IMR-90 (cell line): ENCODE measurements at regions not wholly inside any gene's neighbourhood (a gene's known extent, or its start where the extent isn't known, plus 50 kb on each side); places are given as distances from the start of the nearest gene placed in this dataset.
"Not testable (repeated sequence)": the region's sequence is repeated elsewhere in the genome, so short reads cannot be mapped to it uniquely, and the experiment has no call there.

Experiments used
- ATAC-seq: fragments of 200-7000 bp; cut with Tn5 transposase; 2 replicates; pipeline ENCODE4 v1.9.1; 2020; ENCODE audit warnings: low read depth, mild to moderate bottlenecking, moderate library complexity
- BruUV-seq: library from RNA; stranded (reverse); fragments of 400-500 nt; replicated peaks from 2 replicates; lab custom pipeline; 2021; lab: Mats Ljungman, UMichigan
- CTCF ChIA-PET: fragments of 300-600 bp; formaldehyde crosslinking; extraction: SDS; loops from one replicate; lab custom pipeline; 2021; ENCODE audit warnings: antibody characterized with exemption; lab: Yijun Ruan, JAX
- POLR2A ChIA-PET: fragments of 300-600 bp; sonication (Branson Sonifier 250); formaldehyde crosslinking; loops from one replicate; lab custom pipeline; 2022; ENCODE audit warnings: antibody characterized with exemption; ENCODE audit not compliant: unreplicated experiment; lab: Charles Lee
- DNase-seq: peaks from one replicate; pipeline ENCODE4 v3.0.0; 2013
- H2AFZ ChIP-seq: replicated peaks from 2 replicates; pipeline ENCODE3; 2013; ENCODE audit warnings: low read length, mild to moderate bottlenecking; ENCODE audit not compliant: poor library complexity
- H2AK5ac ChIP-seq: 2 replicates; pipeline ENCODE4 v1.6.1; 2013; ENCODE audit warnings: low read depth, low read length, inconsistent platforms
- H2AK9ac ChIP-seq: replicated peaks from 2 replicates; pipeline ENCODE3; 2013; ENCODE audit warnings: mild to moderate bottlenecking, low read depth, low read length, moderate library complexity; ENCODE audit not compliant: poor library complexity
- H2BK120ac ChIP-seq: 2 replicates; pipeline ENCODE4 v1.6.1; 2013; ENCODE audit warnings: low read depth, low read length, inconsistent platforms
- H2BK15ac ChIP-seq: 3 replicates; pipeline ENCODE4 v1.6.1; 2013; ENCODE audit warnings: low read depth, low read length, inconsistent platforms
- H2BK20ac ChIP-seq: 2 replicates; pipeline ENCODE4 v1.6.1; 2013; ENCODE audit warnings: low read depth, mild to moderate bottlenecking, inconsistent platforms, low read length, moderate library complexity
- H2BK5ac ChIP-seq: 2 replicates; pipeline ENCODE4 v1.6.1; 2013; ENCODE audit warnings: mild to moderate bottlenecking, low read depth, low read length, inconsistent platforms; ENCODE audit not compliant: poor library complexity, severe bottlenecking
- H3K14ac ChIP-seq: replicated peaks from 2 replicates; pipeline ENCODE4 v1.6.1; 2013; ENCODE audit warnings: low read depth, low read length, inconsistent platforms
- H3K18ac ChIP-seq: 2 replicates; pipeline ENCODE4 v1.6.1; 2013; ENCODE audit warnings: low read depth, low read length, control low read depth
- H3K23ac ChIP-seq: 2 replicates; pipeline ENCODE4 v1.6.1; 2013; ENCODE audit warnings: low read depth, low read length, inconsistent platforms
- H3K27ac ChIP-seq: 2 replicates; pipeline ENCODE4 v1.5.1; 2013; ENCODE audit warnings: mild to moderate bottlenecking, control low read depth, low read length; ENCODE audit not compliant: insufficient read depth
- H3K27me3 ChIP-seq: 2 replicates; pipeline ENCODE4 v1.6.1; 2013; ENCODE audit warnings: low read length; ENCODE audit not compliant: control insufficient read depth, insufficient read depth
- H3K36me3 ChIP-seq: 2 replicates; pipeline ENCODE4 v1.6.1; 2013; ENCODE audit warnings: low read length, mixed read lengths; ENCODE audit not compliant: control insufficient read depth, insufficient read depth
- H3K4ac ChIP-seq: 2 replicates; pipeline ENCODE4 v1.6.1; 2013; ENCODE audit warnings: low read depth, low read length, inconsistent platforms
- H3K4me1 ChIP-seq: 2 replicates; pipeline ENCODE4 v1.6.1; 2013; ENCODE audit warnings: low read length, mixed read lengths; ENCODE audit not compliant: control insufficient read depth, insufficient read depth
- H3K4me2 ChIP-seq: 2 replicates; pipeline ENCODE4 v1.6.1; 2013; ENCODE audit warnings: low read depth, mild to moderate bottlenecking, control low read depth, low read length, moderate library complexity
- H3K4me3 ChIP-seq: 2 replicates; pipeline ENCODE4 v1.5.1; 2013; ENCODE audit warnings: low read depth, mild to moderate bottlenecking, control low read depth, low read length, moderate library complexity; ENCODE audit not compliant: insufficient read depth
- H3K56ac ChIP-seq: 2 replicates; pipeline ENCODE4 v1.6.1; 2013; ENCODE audit warnings: low read length, inconsistent platforms; ENCODE audit not compliant: insufficient read depth; ENCODE audit errors: extremely low read depth
- H3K79me1 ChIP-seq, 2 experiments: 2 replicates each; pipeline ENCODE4 v1.6.1; 2013; ENCODE audit warnings: low read length in 2 of 2, inconsistent platforms in 1 of 2, low read depth in 1 of 2
- H3K9ac ChIP-seq: 2 replicates; pipeline ENCODE4 v1.6.1; 2013; ENCODE audit warnings: low read depth, low read length, control low read depth
- H3K9me1 ChIP-seq: 2 replicates; pipeline ENCODE4 v1.6.1; 2013; ENCODE audit warnings: low read length, inconsistent platforms; ENCODE audit not compliant: insufficient read depth
- H3K9me3 ChIP-seq: 2 replicates; pipeline ENCODE4 v1.6.1; 2013; ENCODE audit warnings: low read length; ENCODE audit not compliant: control insufficient read depth, insufficient read depth
- H4K20me1 ChIP-seq: 2 replicates; pipeline ENCODE4 v1.6.1; 2013; ENCODE audit warnings: low read length, inconsistent platforms; ENCODE audit not compliant: insufficient read depth
- H4K5ac ChIP-seq: 2 replicates; pipeline ENCODE4 v1.6.1; 2013; ENCODE audit warnings: mild to moderate bottlenecking, low read depth, low read length, control low read depth
- H4K8ac ChIP-seq, 2 experiments: 2 replicates each; pipeline ENCODE4 v1.6.1; 2013; ENCODE audit warnings: low read depth in 2 of 2, low read length in 2 of 2, control low read depth in 1 of 2, inconsistent platforms in 1 of 2
- H4K91ac ChIP-seq: 2 replicates; pipeline ENCODE4 v1.6.1; 2013; ENCODE audit warnings: low read depth, low read length, inconsistent platforms; ENCODE audit not compliant: insufficient read depth
- WGBS, 2 experiments: methylation state at CpG; one replicate each; pipeline versions ENCODE4 v1.1.5 to v1.1.7; 2013; ENCODE audit warnings: missing lambda C conversion rate in 2 of 2; ENCODE audit not compliant: insufficient read length in 1 of 2; ENCODE audit errors: extremely low coverage in 2 of 2; 5-methylcytosine and 5-hydroxymethylcytosine counted together
- dilution Hi-C: fragments of 300-500 bp; cut with HindIII; formaldehyde crosslinking; loops from one replicate; pipeline ENCODE4 v1.14.3; 2018; ENCODE audit warnings: low sequenced_read_pairs; ENCODE audit not compliant: unreplicated experiment
- in situ Hi-C: fragments of 300-500 bp; cut with MboI; formaldehyde crosslinking; loops from 3 replicates; pipeline ENCODE4 v1.14.3; 2019; ENCODE audit warnings: low sequenced_read_pairs, inconsistent platforms, mixed read lengths
- intact Hi-C: fragments of 100-400 bp; cut with micrococcal nuclease; formaldehyde crosslinking; loops from 2 replicates; pipeline ENCODE4 v1.10.0; 2022

GRCh38 chr1:223998676-223999455 is 115.0 kb upstream of the FBXO28 start:
- CTCF ChIA-PET, POLR2A ChIA-PET, H2AK5ac ChIP-seq, in situ Hi-C loops, H3K14ac ChIP-seq, H4K5ac ChIP-seq, H3K4me2 ChIP-seq, H3K9me3 ChIP-seq, H2BK5ac ChIP-seq, BruUV-seq, H2AK9ac ChIP-seq, H4K20me1 ChIP-seq, H3K18ac ChIP-seq, H3K4me3 ChIP-seq, H3K4ac ChIP-seq, H3K23ac ChIP-seq, H3K27me3 ChIP-seq, H3K79me1 ChIP-seq, H3K4me1 ChIP-seq, DNase-seq, H4K91ac ChIP-seq, H3K56ac ChIP-seq, H2AFZ ChIP-seq, dilution Hi-C loops, H4K8ac ChIP-seq, H2BK20ac ChIP-seq, H3K27ac ChIP-seq, H2BK120ac ChIP-seq, H3K9me1 ChIP-seq, H3K9ac ChIP-seq, H3K36me3 ChIP-seq: not testable (repeated sequence)
- intact Hi-C loops = loop anchor here (10.0 kb wide), 1 partner anchor 294 kb away; no protein-coding TSS in a partner anchor
- WGBS, 2 experiments = no CpG with 5 or more reads among the region's 4 CpGs
- peak; percentile 66 for ATAC-seq
- H2BK15ac ChIP-seq = peak overlapping the region; percentile 62; the same call in 1 of the 3 replicates

DNA sequence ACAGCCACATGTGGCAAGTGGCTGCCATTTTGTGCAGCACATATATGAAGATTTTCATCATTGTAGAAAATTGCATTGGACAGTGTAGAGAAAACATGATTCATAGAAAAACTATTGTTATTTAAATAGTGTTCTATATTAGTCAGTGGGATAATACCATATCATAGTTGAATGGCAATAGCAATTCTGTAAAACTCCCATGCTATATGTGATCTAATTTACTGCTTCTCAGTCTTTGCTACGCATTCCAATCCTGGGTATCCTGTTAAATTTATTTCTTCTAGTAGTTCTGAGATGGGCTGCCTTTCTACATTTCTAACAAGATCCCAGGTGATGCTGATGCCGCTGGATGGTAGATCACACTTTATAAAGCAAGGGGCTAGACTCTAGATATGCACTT is 117.5 kb upstream of the FBXO28 start:
- H3K4me1 ChIP-seq, H2BK5ac ChIP-seq, dilution Hi-C loops, H2BK15ac ChIP-seq, H2AFZ ChIP-seq, H3K4me3 ChIP-seq, H3K27me3 ChIP-seq, in situ Hi-C loops, BruUV-seq, H3K27ac ChIP-seq, H4K20me1 ChIP-seq, H3K4me2 ChIP-seq, CTCF ChIA-PET, H3K23ac ChIP-seq, H4K91ac ChIP-seq, H3K56ac ChIP-seq, H3K14ac ChIP-seq, H3K18ac ChIP-seq, H3K79me1 ChIP-seq, H4K5ac ChIP-seq, H2AK9ac ChIP-seq, H3K9me3 ChIP-seq, H4K8ac ChIP-seq, H2BK20ac ChIP-seq, H2BK120ac ChIP-seq, POLR2A ChIA-PET, H3K9ac ChIP-seq, H2AK5ac ChIP-seq, H3K9me1 ChIP-seq, ATAC-seq, H3K36me3 ChIP-seq, H3K4ac ChIP-seq: not testable (repeated sequence)
- intact Hi-C loops = loop anchor here (10.0 kb wide), 1 partner anchor 292 kb away; no protein-coding TSS in a partner anchor
- WGBS, 2 experiments = no CpG with 5 or more reads among the region's 2 CpGs
- DNase-seq = peak; percentile 44
